GM21576 (cell line): ENCODE measurements at regions not wholly inside any gene's neighbourhood (a gene's known extent, or its start where the extent isn't known, plus 50 kb on each side); places are given as distances from the start of the nearest gene placed in this dataset.

Experiments
- ATAC-seq: cut with Tn5 transposase; IDR thresholded peaks from one replicate; pipeline ENCODE4 v1.9.1; 2021; ENCODE audit warnings: mild to moderate bottlenecking, moderate library complexity; ENCODE audit not compliant: unreplicated experiment

- ATAC-seq: no peak
These were observed 292.8 kb upstream of the RGS18 start for GRCh38 chr1:191865479-191865878.

- ATAC-seq: no peak
These were observed 292.1 kb upstream of the RGS18 start for GRCh38 chr1:191866155-191866554.

- no peak for ATAC-seq
These were observed 288.4 kb upstream of the RGS18 start for GRCh38 chr1:191869790-191870312.

GRCh38 chr1:191870490-191870889, 287.8 kb upstream of the RGS18 start:
- no peak for ATAC-seq

- no peak for ATAC-seq
These were observed 282.3 kb upstream of the RGS18 start for GRCh38 chr1:191875994-191876393.

GRCh38 chr1:191876631-191877030, 281.6 kb upstream of the RGS18 start:
- no peak for ATAC-seq

GRCh38 chr1:191882870-191883269, 275.4 kb upstream of the RGS18 start:
- no peak for ATAC-seq

GRCh38 chr1:191886977-191887376, 271.3 kb upstream of the RGS18 start:
- ATAC-seq: no peak

GRCh38 chr1:191888996-191889622, 269.2 kb upstream of the RGS18 start:
- no peak for ATAC-seq

- no peak for ATAC-seq
These were observed 268.6 kb upstream of the RGS18 start for GRCh38 chr1:191889623-191890003.

GRCh38 chr1:191890433-191891088, 267.7 kb upstream of the RGS18 start:
- ATAC-seq: no peak

GRCh38 chr1:191892716-191893115, 265.5 kb upstream of the RGS18 start:
- ATAC-seq: no peak

GRCh38 chr1:191895049-191895448, 263.2 kb upstream of the RGS18 start:
- no peak for ATAC-seq

- ATAC-seq: no peak
These were observed 262.7 kb upstream of the RGS18 start for GRCh38 chr1:191895462-191896058.

GRCh38 chr1:191897134-191897533, 261.1 kb upstream of the RGS18 start:
- no peak for ATAC-seq

- ATAC-seq: no peak
These were observed 256.6 kb upstream of the RGS18 start for GRCh38 chr1:191901651-191902050.

- no peak for ATAC-seq
These were observed 253.3 kb upstream of the RGS18 start for GRCh38 chr1:191904991-191905390.

GRCh38 chr1:191905781-191906180, 252.5 kb upstream of the RGS18 start:
- ATAC-seq: no peak

- ATAC-seq: no peak
These were observed 251.1 kb upstream of the RGS18 start for GRCh38 chr1:191907121-191907520.

- no peak for ATAC-seq
These were observed 248.0 kb upstream of the RGS18 start for GRCh38 chr1:191910245-191910644.

GRCh38 chr1:191912517-191912916, 245.7 kb upstream of the RGS18 start:
- no peak for ATAC-seq

GRCh38 chr1:191913260-191913977, 244.8 kb upstream of the RGS18 start:
- no peak for ATAC-seq
